ENCODE measurements at regions not wholly inside any gene's neighbourhood (a gene's known extent, or its start where the extent isn't known, plus 50 kb on each side); places are given as distances from the start of the nearest gene placed in this dataset.

- no peak overlapping the region for H2BK15ac ChIP-seq (ENCODE audit: low read depth, low read length)
- no peak overlapping the region for H4K5ac ChIP-seq (ENCODE audit: low read depth, low read length)
- dilution Hi-C loops (cut with HindIII; ENCODE audit: low sequenced_read_pairs, unreplicated experiment) = no loop called here
- H3K79me1 ChIP-seq (ENCODE audit: low read depth in 1 of 2, low read length in 2 of 2) = no peaks in the 10 kb centered on the region
- no peak overlapping the region for H4K8ac ChIP-seq (ENCODE audit: low read depth in 2 of 2, low read length in 2 of 2)
- H2AK5ac ChIP-seq (ENCODE audit: low read depth, low read length) = no peak overlapping the region
- H3K4me1 ChIP-seq (ENCODE audit: control insufficient read depth, insufficient read depth, low read length) = no peaks in the 10 kb centered on the region
- H4K20me1 ChIP-seq (ENCODE audit: insufficient read depth, low read length) = no peaks in the 10 kb centered on the region
- no peak overlapping the region for H2AK9ac ChIP-seq (replicated peaks; ENCODE audit: low read depth, low read length, poor library complexity)
- intact Hi-C loops (cut with micrococcal nuclease) = loop anchor here (10.0 kb wide), 1 partner anchor 407 kb away; no protein-coding TSS in a partner anchor
- no peak overlapping the region for H2BK5ac ChIP-seq (ENCODE audit: low read depth, low read length, poor library complexity, severe bottlenecking)
- DNase-seq (no peak), ATAC-seq (ENCODE audit: low read depth) (no peak)
- no peak overlapping the region for H3K14ac ChIP-seq (replicated peaks; ENCODE audit: low read depth, low read length)
- no peaks in the 10 kb centered on the region for H3K27me3 ChIP-seq (ENCODE audit: control insufficient read depth, insufficient read depth, low read length)
- H3K9me1 ChIP-seq (ENCODE audit: insufficient read depth, low read length) = no peaks in the 10 kb centered on the region
- H3K56ac ChIP-seq (ENCODE audit: extremely low read depth, insufficient read depth, low read length) = no peak overlapping the region
- WGBS, 2 experiments (ENCODE audit: extremely low coverage in 2 of 2, insufficient read length in 1 of 2) = 83% methylated on average over 1 of the region's 1 CpG; no CpG with 5 or more reads in 1 of the 2 experiments
- H3K23ac ChIP-seq (ENCODE audit: low read depth, low read length) = no peak overlapping the region
- H2BK20ac ChIP-seq (ENCODE audit: low read depth, low read length) = no peak overlapping the region
- TF ChIP-seq SMC3 (IDR thresholded peaks at IDR 0.05; ENCODE audit: low read depth, low read length) (no peak), MAFK (IDR thresholded peaks at IDR 0.05; ENCODE audit: low read depth, low read length) (no peak), RAD21 (IDR thresholded peaks at IDR 0.05; ENCODE audit: low read length) (no peak), CEBPB (IDR thresholded peaks at IDR 0.05; ENCODE audit: low read depth, low read length) (no peak), RCOR1 (IDR thresholded peaks at IDR 0.05; ENCODE audit: insufficient replicate concordance, low read length) (no peak), BHLHE40 (IDR thresholded peaks at IDR 0.05; ENCODE audit: low read depth, low read length) (no peak), MXI1 (IDR thresholded peaks at IDR 0.05; ENCODE audit: borderline replicate concordance, low read depth, low read length) (no peak), MAZ (IDR thresholded peaks at IDR 0.05; ENCODE audit: borderline replicate concordance, low read depth, low read length) (no peak), RFX5 (IDR thresholded peaks at IDR 0.05; ENCODE audit: low read depth, low read length) (no peak)
- TF ChIP-seq, protein P1, sequence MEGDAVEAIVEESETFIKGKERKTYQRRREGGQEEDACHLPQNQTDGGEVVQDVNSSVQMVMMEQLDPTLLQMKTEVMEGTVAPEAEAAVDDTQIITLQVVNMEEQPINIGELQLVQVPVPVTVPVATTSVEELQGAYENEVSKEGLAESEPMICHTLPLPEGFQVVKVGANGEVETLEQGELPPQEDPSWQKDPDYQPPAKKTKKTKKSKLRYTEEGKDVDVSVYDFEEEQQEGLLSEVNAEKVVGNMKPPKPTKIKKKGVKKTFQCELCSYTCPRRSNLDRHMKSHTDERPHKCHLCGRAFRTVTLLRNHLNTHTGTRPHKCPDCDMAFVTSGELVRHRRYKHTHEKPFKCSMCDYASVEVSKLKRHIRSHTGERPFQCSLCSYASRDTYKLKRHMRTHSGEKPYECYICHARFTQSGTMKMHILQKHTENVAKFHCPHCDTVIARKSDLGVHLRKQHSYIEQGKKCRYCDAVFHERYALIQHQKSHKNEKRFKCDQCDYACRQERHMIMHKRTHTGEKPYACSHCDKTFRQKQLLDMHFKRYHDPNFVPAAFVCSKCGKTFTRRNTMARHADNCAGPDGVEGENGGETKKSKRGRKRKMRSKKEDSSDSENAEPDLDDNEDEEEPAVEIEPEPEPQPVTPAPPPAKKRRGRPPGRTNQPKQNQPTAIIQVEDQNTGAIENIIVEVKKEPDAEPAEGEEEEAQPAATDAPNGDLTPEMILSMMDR (conservative IDR thresholded peaks at IDR 0.05; ENCODE audit: low read depth, low read length) = no peak
- no peak overlapping the region for H3K4me2 ChIP-seq (ENCODE audit: low read depth, low read length)
- no peaks in the 10 kb centered on the region for H3K9me3 ChIP-seq (ENCODE audit: control insufficient read depth, insufficient read depth, low read length)
- H3K36me3 ChIP-seq (ENCODE audit: control insufficient read depth, insufficient read depth, low read length) = no peaks in the 10 kb centered on the region
- no peak overlapping the region for H3K18ac ChIP-seq (ENCODE audit: low read depth, low read length)
- H3K4me3 ChIP-seq (ENCODE audit: insufficient read depth, low read depth, low read length) = no peak overlapping the region
- POLR2A ChIA-PET (ENCODE audit: unreplicated experiment) = no interaction called here
- BruUV-seq (replicated peaks) = no TSS peak
- CTCF ChIA-PET = no interaction called here
- in situ Hi-C loops (cut with MboI; ENCODE audit: low sequenced_read_pairs) = no loop called here
- no peak overlapping the region for H3K4ac ChIP-seq (ENCODE audit: low read depth, low read length)
- H3K27ac ChIP-seq (ENCODE audit: insufficient read depth, low read length) = no peak overlapping the region
- H3K9ac ChIP-seq (ENCODE audit: low read depth, low read length) = no peak overlapping the region
- no peak overlapping the region for H4K91ac ChIP-seq (ENCODE audit: insufficient read depth, low read depth, low read length)
- H2AFZ ChIP-seq (replicated peaks; ENCODE audit: low read length, poor library complexity) = no peak overlapping the region
- H2BK120ac ChIP-seq (ENCODE audit: low read depth, low read length) = no peak overlapping the region
Observed at GRCh38 chr14:38608244-38608643, 352.4 kb upstream of the CLEC14A start.
